NT2/D1 (cell line): ENCODE measurements at regions not wholly inside any gene's neighbourhood (a gene's known extent, or its start where the extent isn't known, plus 50 kb on each side); places are given as distances from the start of the nearest gene placed in this dataset.

Source experiments
- DNase-seq: peaks from one replicate; pipeline ENCODE4 v3.0.0-alpha.2; 2011; ENCODE audit warnings: low read depth, low spot score
- H3K27me3 ChIP-seq: 2 replicates; pipeline ENCODE4 v1.6.0; 2011; ENCODE audit warnings: mild to moderate bottlenecking; ENCODE audit not compliant: insufficient read length, insufficient read depth
- H3K36me3 ChIP-seq: 2 replicates; pipeline ENCODE4 v1.6.1; 2011; ENCODE audit warnings: mild to moderate bottlenecking, low read length, mixed read lengths; ENCODE audit not compliant: insufficient read depth, insufficient read length
- H3K4me1 ChIP-seq: 2 replicates; pipeline ENCODE4 v1.5.1; 2011; ENCODE audit not compliant: insufficient read depth, insufficient read length
- H3K4me3 ChIP-seq: 2 replicates; pipeline ENCODE4 v1.5.1; 2011; ENCODE audit warnings: low read depth; ENCODE audit not compliant: insufficient read length
- H3K9ac ChIP-seq: 2 replicates; pipeline ENCODE4 v1.6.0; 2011; ENCODE audit warnings: low read depth; ENCODE audit not compliant: insufficient read length
- H3K9me3 ChIP-seq: 2 replicates; pipeline ENCODE4 v1.5.1; 2011; ENCODE audit warnings: mild to moderate bottlenecking, low read length; ENCODE audit not compliant: insufficient read depth
- SUZ12 ChIP-seq: IDR thresholded peaks from 2 replicates; pipeline ENCODE4 v1.6.1; 2011; ENCODE audit not compliant: insufficient read length, insufficient read depth; ENCODE audit errors: extremely low read depth
- YY1 ChIP-seq: IDR thresholded peaks from 2 replicates; pipeline ENCODE4 v1.6.1; 2011; ENCODE audit not compliant: insufficient read length, insufficient read depth
- ZNF274 ChIP-seq: IDR thresholded peaks from 2 replicates; pipeline ENCODE4 v1.6.1; 2011; ENCODE audit warnings: mild to moderate bottlenecking, low read depth, low read length

- Histone ChIP-seq H3K9me3 (no peaks in the 10 kb centered on the region), H3K9ac (no peak overlapping the region), H3K27me3 (no peaks in the 10 kb centered on the region), H3K36me3 (no peaks in the 10 kb centered on the region), H3K4me1 (no peaks in the 10 kb centered on the region), H3K4me3 (no peak overlapping the region)
- TF ChIP-seq SUZ12 (no peak), YY1 (no peak)
- DNase-seq = no peak
Observed at GRCh38 chr14:86525673-86526072, 995.7 kb downstream of the FLRT2 start.

DNA sequence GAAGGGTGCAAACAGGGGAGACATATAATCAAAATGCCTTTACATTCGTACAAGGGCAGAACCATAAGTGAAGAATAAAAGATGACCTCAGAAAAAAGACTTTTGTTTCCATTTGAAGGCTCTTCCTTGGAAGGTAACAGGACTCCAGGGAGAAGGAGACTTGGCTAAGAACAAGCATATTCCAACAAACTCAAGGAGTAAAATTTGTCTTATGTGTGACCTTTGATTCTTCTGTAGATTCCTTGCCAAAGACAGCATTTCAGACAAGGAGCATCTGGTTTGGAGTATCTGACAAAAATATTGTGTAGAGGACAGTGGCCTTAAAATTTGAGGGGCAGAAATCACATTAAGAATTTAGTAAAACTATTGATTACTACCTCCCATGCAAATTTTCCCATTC is 991.9 kb downstream of the FLRT2 start:
- H3K27me3 ChIP-seq = no peaks in the 10 kb centered on the region
- no peak overlapping the region for H3K9ac ChIP-seq
- no peaks in the 10 kb centered on the region for H3K36me3 ChIP-seq
- no peak for DNase-seq
- no peaks in the 10 kb centered on the region for H3K9me3 ChIP-seq
- no peak for TF ChIP-seq SUZ12
- no peaks in the 10 kb centered on the region for H3K4me1 ChIP-seq
- H3K4me3 ChIP-seq = no peak overlapping the region

GRCh38 chr14:86521031-86521730 is 991.2 kb downstream of the FLRT2 start:
- no peak for TF ChIP-seq YY1
- TF ChIP-seq SUZ12 = no peak
- no peak for TF ChIP-seq ZNF274
- no peak overlapping the region for H3K4me3 ChIP-seq
- no peak for DNase-seq
- no peaks in the 10 kb centered on the region for H3K4me1 ChIP-seq
- H3K36me3 ChIP-seq = no peaks in the 10 kb centered on the region
- no peaks in the 10 kb centered on the region for H3K27me3 ChIP-seq
- H3K9me3 ChIP-seq = no peaks in the 10 kb centered on the region
- no peak overlapping the region for H3K9ac ChIP-seq

- no peak for DNase-seq
- no peaks in the 10 kb centered on the region for H3K4me1 ChIP-seq
- TF ChIP-seq SUZ12 = no peak
- no peak for TF ChIP-seq YY1
- TF ChIP-seq ZNF274 = no peak
- H3K4me3 ChIP-seq = no peak overlapping the region
- H3K27me3 ChIP-seq = no peaks in the 10 kb centered on the region
- no peaks in the 10 kb centered on the region for H3K36me3 ChIP-seq
- H3K9ac ChIP-seq = no peak overlapping the region
- no peaks in the 10 kb centered on the region for H3K9me3 ChIP-seq
Observed at GRCh38 chr14:86518298-86518697, 988.4 kb downstream of the FLRT2 start.

DNA sequence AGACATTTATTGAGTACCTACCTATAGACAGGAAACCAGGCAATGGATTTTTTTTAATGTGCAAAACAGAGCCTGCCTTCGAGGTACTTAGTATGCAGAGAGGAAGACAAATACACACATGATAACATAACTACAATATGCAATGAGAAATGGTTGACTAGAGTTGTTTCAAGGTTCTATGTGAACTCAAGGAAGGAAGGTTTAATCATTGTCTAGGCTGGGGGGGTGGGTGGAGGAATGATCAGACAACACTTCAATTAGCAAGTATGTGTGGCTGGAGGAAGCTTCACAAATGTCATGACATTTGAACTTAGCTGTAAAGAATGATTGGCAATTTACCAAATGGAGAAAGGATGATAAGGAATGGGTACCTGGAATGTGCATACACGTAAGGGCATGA is 985.3 kb downstream of the FLRT2 start:
- Histone ChIP-seq H3K9ac (no peak overlapping the region), H3K36me3 (no peaks in the 10 kb centered on the region), H3K4me1 (no peaks in the 10 kb centered on the region), H3K27me3 (no peaks in the 10 kb centered on the region), H3K4me3 (no peak overlapping the region), H3K9me3 (no peaks in the 10 kb centered on the region)
- TF ChIP-seq SUZ12 = no peak
- DNase-seq = no peak

GRCh38 chr14:86513564-86513963 is 983.6 kb downstream of the FLRT2 start:
- no peak overlapping the region for H3K9ac ChIP-seq
- no peaks in the 10 kb centered on the region for H3K27me3 ChIP-seq
- TF ChIP-seq SUZ12 (no peak), YY1 (no peak), ZNF274 (no peak)
- H3K9me3 ChIP-seq = no peaks in the 10 kb centered on the region
- H3K4me1 ChIP-seq = no peaks in the 10 kb centered on the region
- no peaks in the 10 kb centered on the region for H3K36me3 ChIP-seq
- no peak overlapping the region for H3K4me3 ChIP-seq
- DNase-seq = no peak

- Histone ChIP-seq H3K36me3 (no peaks in the 10 kb centered on the region), H3K4me1 (no peaks in the 10 kb centered on the region), H3K9ac (no peak overlapping the region), H3K4me3 (no peak overlapping the region), H3K27me3 (no peaks in the 10 kb centered on the region), H3K9me3 (no peaks in the 10 kb centered on the region)
- no peak for DNase-seq
- TF ChIP-seq ZNF274 = no peak
- TF ChIP-seq SUZ12 = no peak
- TF ChIP-seq YY1 = no peak
Observed at GRCh38 chr14:86513056-86513455, 983.1 kb downstream of the FLRT2 start.

- no peak for TF ChIP-seq YY1
- H3K4me1 ChIP-seq = no peaks in the 10 kb centered on the region
- H3K36me3 ChIP-seq = no peaks in the 10 kb centered on the region
- no peak for DNase-seq
- H3K4me3 ChIP-seq = no peak overlapping the region
- H3K27me3 ChIP-seq = no peaks in the 10 kb centered on the region
- no peaks in the 10 kb centered on the region for H3K9me3 ChIP-seq
- no peak overlapping the region for H3K9ac ChIP-seq
Observed at GRCh38 chr14:86510491-86510890, 980.5 kb downstream of the FLRT2 start.
